Left ventricle myocardium inferior (tissue), 1 donor: ENCODE measurements at regions not wholly inside any gene's neighbourhood (a gene's known extent, or its start where the extent isn't known, plus 50 kb on each side); places are given as distances from the start of the nearest gene placed in this dataset.
A peak's percentile ranks its signal among the peaks of the same experiment; 100 is the strongest.

ENCODE experiments used
- DNase-seq: peaks from one replicate; pipeline ENCODE4 v3.0.0-alpha.2; 2020
- H3K27ac ChIP-seq: fragments of 200-600 bp; replicated peaks from 2 replicates; pipeline ENCODE4 v1.8.0; 2021
- H3K27me3 ChIP-seq: fragments of 200-600 bp; 2 replicates; pipeline ENCODE4 v1.8.0; 2021; ENCODE audit warnings: low read depth
- H3K36me3 ChIP-seq: fragments of 200-600 bp; 2 replicates; pipeline ENCODE4 v1.8.0; 2021
- H3K4me1 ChIP-seq: fragments of 200-600 bp; 2 replicates; pipeline ENCODE4 v1.8.0; 2021
- H3K4me3 ChIP-seq: fragments of 200-600 bp; 2 replicates; pipeline ENCODE4 v1.8.0; 2021; ENCODE audit warnings: mild to moderate bottlenecking, moderate library complexity
- H3K9me3 ChIP-seq: fragments of 200-600 bp; replicated peaks from 2 replicates; pipeline ENCODE4 v1.8.0; 2021
- intact Hi-C: fragments of 100-400 bp; cut with micrococcal nuclease; formaldehyde crosslinking; loops from one replicate; pipeline ENCODE4 v1.11.0; 2022
- TF ChIP-seq, protein P1 (sequence below): fragments of 200-600 bp; IDR thresholded peaks from 2 replicates; pipeline ENCODE4 v1.8.0; 2021; ENCODE audit warnings: antibody characterized with exemption, mild to moderate bottlenecking, borderline replicate concordance
- donor health status: DM: no; HTN: yes; CAD: no; lungs with severe emphysema.

GRCh38 chr3:21357241-21357640, 393.8 kb downstream of the ZNF385D start:
- no peaks in the 10 kb centered on the region for H3K36me3 ChIP-seq
- TF ChIP-seq, protein P1, sequence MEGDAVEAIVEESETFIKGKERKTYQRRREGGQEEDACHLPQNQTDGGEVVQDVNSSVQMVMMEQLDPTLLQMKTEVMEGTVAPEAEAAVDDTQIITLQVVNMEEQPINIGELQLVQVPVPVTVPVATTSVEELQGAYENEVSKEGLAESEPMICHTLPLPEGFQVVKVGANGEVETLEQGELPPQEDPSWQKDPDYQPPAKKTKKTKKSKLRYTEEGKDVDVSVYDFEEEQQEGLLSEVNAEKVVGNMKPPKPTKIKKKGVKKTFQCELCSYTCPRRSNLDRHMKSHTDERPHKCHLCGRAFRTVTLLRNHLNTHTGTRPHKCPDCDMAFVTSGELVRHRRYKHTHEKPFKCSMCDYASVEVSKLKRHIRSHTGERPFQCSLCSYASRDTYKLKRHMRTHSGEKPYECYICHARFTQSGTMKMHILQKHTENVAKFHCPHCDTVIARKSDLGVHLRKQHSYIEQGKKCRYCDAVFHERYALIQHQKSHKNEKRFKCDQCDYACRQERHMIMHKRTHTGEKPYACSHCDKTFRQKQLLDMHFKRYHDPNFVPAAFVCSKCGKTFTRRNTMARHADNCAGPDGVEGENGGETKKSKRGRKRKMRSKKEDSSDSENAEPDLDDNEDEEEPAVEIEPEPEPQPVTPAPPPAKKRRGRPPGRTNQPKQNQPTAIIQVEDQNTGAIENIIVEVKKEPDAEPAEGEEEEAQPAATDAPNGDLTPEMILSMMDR, result no peak
- no peak overlapping the region for H3K4me3 ChIP-seq
- H3K27ac ChIP-seq, result no peak overlapping the region
- intact Hi-C loops, result no loop called here
- H3K9me3 ChIP-seq, result peaks cover 28% of the 10 kb centered on the region
- DNase-seq, result no peak
- no peaks in the 10 kb centered on the region for H3K27me3 ChIP-seq
- H3K4me1 ChIP-seq, result no peaks in the 10 kb centered on the region

DNA sequence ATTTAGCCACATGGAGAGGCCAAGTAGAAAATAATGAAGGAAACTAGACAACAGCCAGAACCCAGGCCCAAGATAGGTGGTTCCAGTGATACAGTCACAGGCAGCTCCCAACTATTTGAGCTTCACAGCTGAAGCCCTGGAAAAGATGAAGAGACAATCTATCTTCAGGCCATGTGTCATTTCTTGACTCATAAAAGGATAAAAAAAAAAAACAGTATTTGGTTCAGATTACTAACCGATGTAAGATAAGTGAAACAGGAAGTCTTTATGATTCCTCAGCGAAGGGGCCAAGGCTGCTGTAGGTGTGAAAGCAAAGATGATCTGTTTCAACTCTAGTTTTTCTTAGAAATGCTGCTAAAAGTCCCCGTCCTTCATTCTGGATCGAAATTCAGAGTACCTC, 394.6 kb downstream of the ZNF385D start:
- no peak for DNase-seq
- Histone ChIP-seq H3K4me1 (no peaks in the 10 kb centered on the region), H3K36me3 (no peaks in the 10 kb centered on the region), H3K27ac (no peak overlapping the region), H3K4me3 (no peak overlapping the region), H3K9me3 (peaks cover 28% of the 10 kb centered on the region), H3K27me3 (no peaks in the 10 kb centered on the region)
- TF ChIP-seq, protein P1, result no peak
- intact Hi-C loops, result no loop called here

GRCh38 chr3:21345382-21345976, 405.5 kb downstream of the ZNF385D start:
- H3K27me3 ChIP-seq, result no peaks in the 10 kb centered on the region
- TF ChIP-seq, protein P1, result no peak
- no peak overlapping the region for H3K27ac ChIP-seq
- H3K4me1 ChIP-seq, result no peaks in the 10 kb centered on the region
- peaks cover 2% of the 10 kb centered on the region for H3K9me3 ChIP-seq
- no peaks in the 10 kb centered on the region for H3K36me3 ChIP-seq
- no peak overlapping the region for H3K4me3 ChIP-seq
- intact Hi-C loops, result no loop called here
- no peak for DNase-seq

DNA sequence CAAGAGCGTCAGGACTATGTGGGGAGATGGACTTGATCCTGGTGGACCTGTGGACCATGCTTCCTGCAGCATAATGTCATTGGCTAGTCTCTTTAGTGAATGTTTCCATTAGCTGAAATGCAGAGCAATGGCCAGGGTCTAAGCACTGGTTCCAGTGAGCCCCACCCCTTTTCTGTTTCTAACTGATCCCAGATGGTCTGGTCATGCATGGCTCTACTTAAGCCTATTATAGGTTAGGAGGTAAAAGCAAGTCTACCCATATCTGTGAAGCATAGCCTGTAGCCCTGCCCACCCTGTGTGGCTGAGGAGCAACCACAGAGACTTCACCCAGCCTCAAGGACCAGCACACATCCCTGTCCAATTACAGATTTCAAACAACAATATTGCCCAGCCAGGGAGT, 419.2 kb downstream of the ZNF385D start:
- no peak overlapping the region for H3K27ac ChIP-seq
- no peaks in the 10 kb centered on the region for H3K36me3 ChIP-seq
- peaks cover 9% of the 10 kb centered on the region for H3K4me1 ChIP-seq
- intact Hi-C loops, result no loop called here
- H3K9me3 ChIP-seq, result no peaks in the 10 kb centered on the region
- TF ChIP-seq, protein P1, result no peak
- H3K27me3 ChIP-seq, result no peaks in the 10 kb centered on the region
- DNase-seq, result no peak
- H3K4me3 ChIP-seq, result no peak overlapping the region

GRCh38 chr3:21331321-21331720, 419.7 kb downstream of the ZNF385D start:
- H3K27ac ChIP-seq, result no peak overlapping the region
- H3K4me3 ChIP-seq, result no peak overlapping the region
- TF ChIP-seq, protein P1, result no peak
- DNase-seq, result no peak
- intact Hi-C loops, result no loop called here
- H3K4me1 ChIP-seq, result peaks cover 9% of the 10 kb centered on the region
- H3K36me3 ChIP-seq, result no peaks in the 10 kb centered on the region
- no peaks in the 10 kb centered on the region for H3K27me3 ChIP-seq
- H3K9me3 ChIP-seq, result no peaks in the 10 kb centered on the region

DNA sequence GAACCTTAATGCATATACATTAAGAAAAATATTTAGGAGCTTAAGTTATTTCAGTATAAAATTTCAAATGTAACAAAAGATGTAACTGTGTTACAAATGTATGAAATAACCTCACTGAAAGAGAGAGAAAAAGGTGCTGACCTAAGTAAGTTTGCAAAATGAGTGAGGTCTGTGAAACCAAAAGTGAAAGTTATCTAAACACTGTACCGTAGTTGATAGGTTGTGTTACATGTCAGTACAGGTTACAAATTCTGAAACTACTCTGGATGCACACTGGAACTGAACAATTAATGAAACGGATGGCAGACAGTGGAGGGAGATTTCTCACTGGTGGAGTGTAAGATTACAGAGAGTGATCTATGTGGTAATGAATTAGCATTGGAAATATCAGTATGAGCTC, 420.7 kb downstream of the ZNF385D start:
- no peak for DNase-seq
- Histone ChIP-seq H3K36me3 (no peaks in the 10 kb centered on the region), H3K4me3 (peak overlapping the region; percentile 34), H3K27ac (no peak overlapping the region), H3K4me1 (peaks cover 9% of the 10 kb centered on the region), H3K27me3 (no peaks in the 10 kb centered on the region), H3K9me3 (no peaks in the 10 kb centered on the region)
- TF ChIP-seq, protein P1, result no peak
- intact Hi-C loops, result no loop called here
